NCI-H1048 (cell line): ENCODE measurements at regions not wholly inside any gene's neighbourhood (a gene's known extent, or its start where the extent isn't known, plus 50 kb on each side); places are given as distances from the start of the nearest gene placed in this dataset.
"Not testable (repeated sequence)": the region's sequence is repeated elsewhere in the genome, so short reads cannot be mapped to it uniquely, and the experiment has no call there.

Source experiments
- DNase-seq: peaks from one replicate; lab custom pipeline; 2025; lab: John Stamatoyannopoulos, UW

DNA sequence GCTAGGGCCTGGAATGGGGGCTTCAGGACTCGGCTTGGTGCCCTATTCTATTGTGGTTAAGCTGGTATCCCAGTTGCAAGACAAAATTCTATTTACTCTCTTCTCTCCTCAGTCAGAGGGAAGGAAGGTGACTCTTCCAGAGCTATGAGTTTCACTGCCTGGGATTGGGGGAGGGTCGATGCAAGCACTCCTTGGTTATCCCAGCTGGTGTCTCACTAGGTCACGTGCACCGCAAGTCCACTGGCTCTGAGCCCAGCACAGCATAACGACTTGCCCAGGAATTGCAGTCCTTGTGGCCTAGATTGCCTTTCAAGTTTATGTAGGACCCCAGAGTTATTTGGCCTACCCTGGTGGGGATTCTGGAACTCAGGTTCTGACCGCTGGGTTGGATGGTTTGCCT lies 958.8 kb downstream of the IGSF11 start:
- no peak for DNase-seq

- no peak for DNase-seq
Observed at GRCh38 chr3:118077332-118077731, 957.3 kb downstream of the IGSF11 start.

DNA sequence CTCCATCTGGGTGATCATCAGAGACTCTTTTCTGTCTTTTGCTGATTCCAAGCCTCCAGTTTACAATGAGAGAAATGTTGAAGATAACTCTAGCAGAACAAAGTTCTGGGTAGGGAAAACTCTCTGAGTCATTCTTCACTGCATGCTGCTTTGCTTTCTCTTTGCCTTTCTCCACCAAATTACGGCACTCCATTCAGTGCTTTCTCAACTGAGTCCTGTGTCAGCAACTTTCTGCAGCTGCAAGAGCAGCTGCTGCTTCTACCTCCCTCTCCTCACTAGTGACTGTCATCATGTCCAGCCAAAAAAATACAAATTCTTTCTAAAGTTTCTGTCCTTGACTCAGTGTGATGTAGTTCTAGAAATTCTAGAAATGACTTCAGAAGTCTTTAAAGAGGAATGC lies 953.8 kb downstream of the IGSF11 start:
- DNase-seq = no peak

DNA sequence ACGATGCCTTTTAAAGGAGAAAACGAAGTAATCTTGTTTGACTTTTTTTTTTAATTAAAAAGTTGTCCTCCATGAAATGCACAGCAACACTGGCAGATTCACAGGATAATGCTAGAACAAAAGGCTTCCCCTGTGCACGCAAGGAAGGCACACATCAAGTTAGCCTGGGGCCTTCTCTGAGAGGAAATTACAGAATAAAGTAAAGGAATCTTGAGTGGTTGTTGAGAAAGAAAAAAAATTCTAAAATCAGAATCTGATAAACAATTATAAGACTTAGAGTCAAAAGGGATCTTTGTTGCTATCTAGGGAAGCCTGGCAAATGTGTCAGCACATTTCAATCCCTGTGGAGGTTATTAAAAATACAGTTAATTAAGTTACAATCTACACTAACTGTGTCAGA lies 946.0 kb downstream of the IGSF11 start:
- no peak for DNase-seq

DNA sequence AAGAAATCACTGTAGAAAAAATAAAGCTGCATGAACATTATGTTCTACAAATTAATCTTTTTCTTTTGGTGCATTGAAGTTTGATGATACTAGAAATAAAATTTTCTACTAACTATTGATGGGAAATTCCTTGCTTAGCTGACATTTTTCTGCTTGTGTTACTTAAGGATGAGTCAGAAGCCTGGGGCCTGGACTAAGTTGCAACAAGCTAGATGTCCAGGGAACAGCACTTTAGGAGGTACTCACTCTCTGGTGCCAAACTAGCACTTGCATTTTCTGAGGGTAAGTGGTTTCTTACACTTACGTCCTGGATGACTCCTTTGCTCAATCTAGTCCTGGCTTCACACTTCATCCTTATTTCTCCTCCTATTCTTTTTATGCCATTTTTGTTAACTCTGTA lies 945.1 kb downstream of the IGSF11 start:
- DNase-seq = no peak

GRCh38 chr3:118097226-118097625 lies 937.4 kb downstream of the IGSF11 start:
- DNase-seq = no peak

DNA sequence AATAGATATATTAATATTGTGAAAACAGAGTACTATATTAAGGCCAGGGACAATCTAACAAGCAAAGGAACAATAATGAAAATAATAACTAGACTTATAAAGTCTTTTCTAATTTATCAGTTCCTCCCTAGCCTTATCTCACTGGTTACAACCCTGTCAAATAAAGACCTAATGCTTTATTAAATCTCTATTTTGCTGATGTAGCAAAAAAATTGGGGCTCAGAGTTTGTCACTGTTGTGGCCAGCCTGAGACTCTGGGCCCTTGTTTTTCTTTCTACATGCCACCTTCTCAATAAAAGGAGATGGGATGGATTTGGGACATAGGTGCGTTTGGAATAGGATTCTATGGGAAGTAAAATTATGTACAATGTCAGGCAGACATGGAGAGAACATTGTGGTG lies 937.0 kb downstream of the IGSF11 start:
- DNase-seq = no peak

- no peak for DNase-seq
Observed at GRCh38 chr3:118098827-118099226, 935.8 kb downstream of the IGSF11 start.

DNA sequence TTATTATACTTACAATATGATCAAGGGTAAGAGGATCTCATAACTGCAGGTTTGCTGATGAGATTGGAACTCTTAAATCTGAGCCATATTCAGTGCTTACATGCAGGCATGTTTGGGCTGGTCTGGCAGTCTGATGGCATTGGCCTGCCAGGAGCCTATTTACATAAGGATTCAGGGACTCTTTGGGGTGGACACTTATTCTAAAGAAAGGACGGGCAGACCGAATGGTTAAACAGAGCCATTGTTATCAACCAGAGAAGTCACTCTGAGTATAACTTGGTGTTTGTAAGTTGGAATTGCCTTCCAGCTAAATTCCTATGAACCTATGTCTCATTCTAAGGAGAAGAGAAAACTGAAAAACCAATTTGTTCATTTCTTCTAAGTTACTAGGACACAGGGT lies 932.8 kb downstream of the IGSF11 start:
- no peak for DNase-seq

DNA sequence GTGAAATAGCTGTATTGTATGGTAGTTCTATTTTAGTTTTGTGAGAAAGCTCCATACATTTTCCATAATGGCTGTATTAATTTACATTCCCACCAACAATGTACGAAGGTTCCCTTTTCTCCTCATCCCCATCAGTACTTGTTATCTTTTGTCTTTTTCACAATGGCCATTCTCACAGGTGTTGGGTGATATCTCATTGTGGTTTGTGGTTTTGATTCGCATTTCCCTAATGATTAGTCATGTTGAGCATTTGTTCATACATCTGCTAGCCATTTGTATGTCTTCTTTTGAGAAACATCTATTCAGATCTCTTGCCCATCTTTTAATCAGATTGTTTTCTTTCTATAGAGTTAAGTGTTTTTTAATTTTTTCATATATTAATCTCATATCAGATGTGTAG lies 931.9 kb downstream of the IGSF11 start:
- no peak for DNase-seq

DNA sequence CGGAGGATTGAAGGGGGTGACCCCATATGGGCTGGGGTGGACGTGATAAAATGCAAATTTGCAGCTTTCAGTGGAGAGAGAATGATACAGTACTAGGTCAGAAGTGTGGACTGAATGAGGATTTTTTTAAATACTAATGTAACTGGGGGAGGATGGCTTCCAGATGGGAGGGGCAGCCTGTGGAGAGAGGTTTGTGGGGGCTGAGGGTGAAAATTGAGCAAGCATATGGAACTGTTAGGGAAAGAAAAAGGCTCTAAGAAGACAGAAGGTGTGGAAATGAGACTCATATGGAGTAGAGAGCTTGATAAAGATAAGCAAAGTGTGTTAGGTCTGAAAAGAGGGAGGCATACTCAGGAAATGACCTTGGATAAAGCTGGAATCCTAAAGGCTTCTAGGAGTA lies 926.4 kb downstream of the IGSF11 start:
- DNase-seq = no peak

DNA sequence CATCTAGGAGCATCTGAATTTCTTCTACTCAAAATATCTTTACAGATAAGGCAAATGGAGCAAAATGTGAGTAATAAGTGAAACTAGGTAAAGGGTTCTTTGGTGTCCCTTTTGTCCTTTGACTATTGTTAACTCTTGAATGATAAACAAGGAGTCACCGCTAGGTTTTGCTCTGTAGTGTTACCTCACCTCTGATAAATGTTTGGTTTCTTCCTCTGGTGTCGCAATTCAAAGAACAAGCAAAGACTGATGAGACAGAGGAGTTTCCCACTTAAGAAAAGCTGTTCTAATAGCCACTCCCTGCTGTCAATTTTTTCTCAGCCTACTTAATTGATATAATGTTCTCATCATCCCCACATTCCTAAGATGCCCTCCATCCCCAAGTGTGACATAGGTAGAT lies 925.9 kb downstream of the IGSF11 start:
- DNase-seq = no peak

- no peak for DNase-seq
Observed at GRCh38 chr3:118110211-118110610, 924.4 kb downstream of the IGSF11 start.

DNA sequence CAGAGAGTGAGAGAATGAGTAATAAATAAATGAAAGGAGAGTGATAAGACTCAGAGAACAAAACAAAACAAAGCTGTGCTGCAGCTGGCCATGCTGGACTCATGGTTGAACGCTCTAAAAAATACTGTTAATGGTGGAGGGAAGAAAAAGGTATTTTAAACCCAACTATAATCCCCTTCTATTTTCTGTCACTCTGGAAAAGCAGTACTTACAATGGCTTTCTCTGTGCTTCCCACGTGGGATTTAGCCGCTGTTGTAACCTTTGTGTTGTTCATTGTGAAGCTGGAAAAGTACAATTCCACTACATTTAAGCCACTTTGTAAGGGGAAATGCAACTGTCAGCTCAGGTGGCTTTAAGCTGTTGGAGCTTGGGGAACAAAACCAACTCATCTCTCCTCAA lies 917.7 kb downstream of the IGSF11 start:
- DNase-seq = no peak

DNA sequence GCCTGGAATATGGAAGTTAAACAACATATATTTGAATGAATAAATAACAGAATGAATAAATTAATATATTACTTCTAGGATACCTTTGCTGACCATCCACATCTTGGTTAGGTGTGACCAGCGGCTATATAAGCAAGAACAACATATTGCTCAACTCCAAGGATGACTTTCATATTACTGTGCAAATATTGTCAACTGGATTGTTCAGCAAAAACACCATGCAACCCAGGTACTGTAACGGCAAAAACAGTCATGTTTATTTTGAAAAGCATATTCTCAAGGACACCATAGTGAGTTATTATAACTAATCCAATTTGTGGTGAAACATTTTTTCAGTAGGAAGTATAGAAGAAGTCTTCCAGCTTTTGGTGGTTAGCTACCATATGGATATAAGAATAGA lies 907.9 kb downstream of the IGSF11 start:
- DNase-seq = no peak

DNA sequence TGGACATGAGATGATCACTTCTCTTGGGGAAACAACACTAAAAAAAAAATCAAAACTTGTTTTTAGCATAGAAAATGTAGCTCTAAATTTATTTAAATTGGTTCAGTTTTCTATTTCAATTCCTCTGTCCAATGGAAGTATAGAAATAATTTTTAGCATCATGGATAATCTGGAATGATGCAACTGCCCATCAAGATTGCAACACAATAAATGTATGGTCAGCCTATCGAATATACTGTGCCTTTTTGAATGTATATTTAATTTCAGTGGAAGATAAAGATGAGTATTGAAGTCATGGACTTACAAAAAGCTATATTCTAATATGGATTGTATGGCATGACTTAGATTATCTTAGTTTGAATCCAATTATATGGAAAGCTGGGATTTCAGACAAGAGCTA lies 906.7 kb downstream of the IGSF11 start:
- no peak for DNase-seq

DNA sequence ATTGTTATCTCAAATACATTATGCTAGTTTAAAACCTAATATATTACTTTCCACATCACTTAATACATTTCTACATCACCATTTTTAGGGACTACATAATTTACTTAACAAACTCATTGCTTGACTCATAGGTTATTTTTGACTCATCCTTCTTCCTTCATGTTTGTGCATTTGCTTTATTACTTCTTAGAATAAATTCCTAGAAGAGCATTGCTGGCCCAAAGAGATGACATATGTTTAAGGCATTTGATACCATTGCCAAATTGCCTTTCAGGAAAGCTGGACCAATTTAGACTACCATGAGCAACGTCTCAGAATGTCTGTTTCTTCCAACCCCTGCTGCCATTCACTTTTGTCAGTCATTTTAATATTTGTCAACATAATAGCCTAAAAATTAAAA lies 905.8 kb downstream of the IGSF11 start:
- DNase-seq = no peak

GRCh38 chr3:118137778-118138177 lies 896.9 kb downstream of the IGSF11 start:
- no peak for DNase-seq

DNA sequence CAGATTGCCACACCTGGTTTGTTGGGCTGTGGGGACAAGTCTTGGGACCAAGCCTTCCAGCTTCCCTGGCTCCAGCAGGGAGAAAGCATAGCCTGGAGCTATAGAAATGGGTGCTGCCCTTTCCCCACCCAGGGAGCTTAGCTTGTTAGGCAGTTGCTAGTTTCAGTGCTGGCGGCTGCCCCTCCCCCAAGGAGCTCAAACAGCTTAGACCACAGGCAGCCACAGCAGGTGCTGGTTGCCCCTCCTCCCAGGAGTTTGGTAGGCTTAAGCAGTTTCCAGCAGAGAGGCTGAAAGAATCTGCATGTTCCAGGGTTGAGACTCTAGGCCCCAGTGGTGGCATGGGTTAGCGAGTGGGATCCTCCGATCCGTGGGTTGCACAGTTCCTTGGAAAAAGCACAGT lies 889.7 kb downstream of the IGSF11 start:
- DNase-seq = no peak

DNA sequence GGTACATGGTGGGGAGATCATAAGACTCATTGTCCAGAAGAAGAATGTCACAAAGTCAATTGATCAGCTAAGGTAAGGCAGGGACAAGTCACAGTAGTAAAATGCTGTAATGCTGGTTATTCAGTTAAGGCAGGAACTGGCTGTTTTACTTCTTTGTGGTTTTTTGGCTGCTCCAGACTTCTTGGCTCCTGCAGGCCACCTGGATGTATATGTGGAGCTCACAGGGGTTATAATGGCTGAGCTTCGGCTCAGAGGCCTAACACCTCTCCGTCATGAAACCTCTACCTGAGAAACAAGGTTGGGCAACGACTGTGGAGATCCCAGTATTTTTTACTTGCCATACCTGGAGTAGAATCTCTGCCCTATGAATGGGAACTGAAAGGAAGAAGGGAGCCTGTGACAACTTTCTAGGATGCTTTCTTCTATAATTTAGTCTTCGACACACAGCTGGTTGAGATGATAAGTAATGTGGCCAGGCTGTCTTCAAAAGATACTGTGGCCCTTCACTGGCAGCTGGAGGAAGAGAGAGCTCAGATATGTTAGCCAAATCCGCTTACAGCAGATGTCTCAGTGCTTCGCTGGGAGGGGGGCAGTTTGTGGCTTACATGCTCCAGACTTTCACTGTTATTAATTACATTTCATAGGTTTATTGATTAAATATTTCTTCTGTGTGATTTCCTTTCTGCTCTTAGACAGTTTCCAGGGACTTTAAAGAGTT lies 887.8 kb downstream of the IGSF11 start:
- no peak for DNase-seq

DNA sequence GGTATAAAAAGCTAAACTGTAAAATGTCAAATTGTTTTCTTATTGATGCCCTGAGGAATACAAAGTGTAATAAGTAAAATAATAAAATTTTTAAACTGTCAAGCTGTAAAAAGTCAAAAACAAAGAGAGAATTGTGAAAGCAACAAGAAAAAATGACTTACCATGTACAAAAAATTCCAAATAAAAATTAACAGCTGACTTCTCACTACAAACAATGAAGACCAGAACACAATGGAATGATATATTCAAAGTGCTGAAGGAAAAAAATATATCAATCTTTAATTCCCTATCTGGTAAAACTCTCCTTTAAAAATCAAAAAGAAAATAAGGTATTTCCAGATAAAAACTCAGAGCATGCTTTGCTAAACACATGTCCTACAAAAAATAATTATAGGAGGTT lies 883.5 kb downstream of the IGSF11 start:
- DNase-seq = no peak

- DNase-seq = not testable (repeated sequence)
Observed at GRCh38 chr3:118162627-118163588, 871.7 kb downstream of the IGSF11 start.

GRCh38 chr3:118165413-118165812 lies 869.2 kb downstream of the IGSF11 start:
- no peak for DNase-seq
